Tibial nerve (tissue), 4 donors: ENCODE measurements at regions not wholly inside any gene's neighbourhood (a gene's known extent, or its start where the extent isn't known, plus 50 kb on each side); places are given as distances from the start of the nearest gene placed in this dataset.

Experiments used
- DNase-seq, 2 donors: peaks; one replicate each; pipeline ENCODE4 v3.0.0-alpha.2; 2019; ENCODE audit warnings: low spot score in 2 of 2
- H3K27ac ChIP-seq, 4 donors: fragments of 200-600 bp; sonication (generic) in 3 of 4; one replicate each; pipeline ENCODE4 v1.5.1; 2017 to 2019; ENCODE audit warnings: mild to moderate bottlenecking in 1 of 4
- H3K27me3 ChIP-seq, 2 donors: fragments of 200-600 bp; sonication (generic) in 1 of 2; one replicate each; pipeline versions ENCODE4 v1.5.1 to v1.6.0; 2017 to 2019
- H3K36me3 ChIP-seq, 3 donors: fragments of 200-600 bp; sonication (generic); one replicate each; pipeline ENCODE4 v1.5.1; 2018 to 2019
- H3K4me1 ChIP-seq, 4 donors: fragments of 200-600 bp; sonication (generic) in 3 of 4; one replicate each; pipeline ENCODE4 v1.5.1; 2017 to 2019
- H3K4me3 ChIP-seq, 4 donors: fragments of 200-600 bp; sonication (generic) in 3 of 4; one replicate each; pipeline ENCODE4 v1.5.1; 2017 to 2019; ENCODE audit warnings: mild to moderate bottlenecking in 1 of 4, moderate library complexity in 1 of 4
- H3K9me3 ChIP-seq, 4 donors: fragments of 200-600 bp; sonication (generic) in 3 of 4; one replicate each; pipeline ENCODE4 v1.5.1; 2017 to 2019
- EP300 ChIP-seq, 2 donors: sonication (generic); formaldehyde crosslinking; IDR thresholded peaks; one replicate each; pipeline ENCODE4 v1.6.1; 2017; ENCODE audit warnings: antibody characterized with exemption in 2 of 2, mild to moderate bottlenecking in 1 of 2
- POLR2A ChIP-seq, 2 donors: fragments of 450-650 bp; IDR thresholded peaks; one replicate each; pipeline ENCODE4 v1.6.1; 2017; ENCODE audit warnings: antibody characterized with exemption in 2 of 2, mild to moderate bottlenecking in 2 of 2, moderate library complexity in 2 of 2
- WGBS, 2 donors: methylation state at CpG; one replicate each; pipeline ENCODE4 v1.1.5; 2018; 5-methylcytosine and 5-hydroxymethylcytosine counted together
- TF ChIP-seq, protein P1 (sequence below), 5 experiments: fragments of 200-600 bp in 3 of 5; fragments of 450-650 bp in 2 of 5; sonication (generic) in 3 of 5; IDR thresholded peaks; one replicate each; pipeline ENCODE4 v1.5.1; 2016 to 2019; ENCODE audit warnings: antibody characterized with exemption in 5 of 5, mild to moderate bottlenecking in 3 of 5, moderate library complexity in 2 of 5

DNA sequence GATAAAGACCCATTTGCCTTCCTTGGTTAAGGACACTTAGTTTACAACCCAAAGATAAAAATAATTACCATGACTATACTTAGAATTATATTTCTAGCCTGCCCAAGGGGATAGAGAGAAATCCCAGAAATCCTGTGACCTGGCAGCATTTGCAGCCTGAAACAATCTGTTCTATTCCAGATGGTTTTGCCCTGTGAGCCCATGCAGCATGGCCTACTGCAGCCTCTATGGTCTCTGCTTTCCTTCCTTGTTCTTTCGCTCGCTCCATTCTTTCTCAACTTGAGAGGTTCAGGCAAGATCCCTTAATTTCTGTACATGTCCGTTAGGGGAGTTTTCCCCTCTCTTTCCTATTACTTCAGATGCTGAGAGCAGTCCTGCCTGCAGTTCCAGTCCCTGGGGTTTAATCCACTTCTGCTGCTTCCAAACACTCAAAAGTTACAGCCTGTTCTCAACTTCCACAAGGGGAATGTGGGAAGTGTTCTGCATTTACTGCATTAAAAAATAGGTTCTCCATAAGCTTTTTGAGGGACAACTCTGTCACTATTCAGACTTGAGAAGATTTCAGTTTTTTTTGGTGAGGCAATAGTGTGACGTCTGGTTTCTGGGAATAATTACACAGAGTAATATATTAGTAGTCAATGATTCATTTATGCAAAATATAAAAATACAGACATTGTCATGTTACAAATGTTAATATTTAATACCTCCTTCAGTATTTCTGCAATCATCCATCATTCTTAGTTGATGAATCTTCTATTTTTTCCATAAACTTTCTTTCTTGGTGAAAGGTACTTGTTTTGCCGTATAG, 80.3 kb downstream of the CDCA7 start:
- Histone ChIP-seq H3K27ac (no peak overlapping the region), H3K4me3 (no peak overlapping the region), H3K36me3 (no peaks in the 10 kb centered on the region), H3K27me3 (peaks cover 0 to 7% of the 10 kb centered on the region in 2 donors), H3K9me3 (no peaks in the 10 kb centered on the region), H3K4me1 (no peaks in the 10 kb centered on the region)
- no peak for TF ChIP-seq EP300 (IDR thresholded peaks at IDR 0.05)
- TF ChIP-seq POLR2A (IDR thresholded peaks at IDR 0.05): no peak
- TF ChIP-seq, protein P1, sequence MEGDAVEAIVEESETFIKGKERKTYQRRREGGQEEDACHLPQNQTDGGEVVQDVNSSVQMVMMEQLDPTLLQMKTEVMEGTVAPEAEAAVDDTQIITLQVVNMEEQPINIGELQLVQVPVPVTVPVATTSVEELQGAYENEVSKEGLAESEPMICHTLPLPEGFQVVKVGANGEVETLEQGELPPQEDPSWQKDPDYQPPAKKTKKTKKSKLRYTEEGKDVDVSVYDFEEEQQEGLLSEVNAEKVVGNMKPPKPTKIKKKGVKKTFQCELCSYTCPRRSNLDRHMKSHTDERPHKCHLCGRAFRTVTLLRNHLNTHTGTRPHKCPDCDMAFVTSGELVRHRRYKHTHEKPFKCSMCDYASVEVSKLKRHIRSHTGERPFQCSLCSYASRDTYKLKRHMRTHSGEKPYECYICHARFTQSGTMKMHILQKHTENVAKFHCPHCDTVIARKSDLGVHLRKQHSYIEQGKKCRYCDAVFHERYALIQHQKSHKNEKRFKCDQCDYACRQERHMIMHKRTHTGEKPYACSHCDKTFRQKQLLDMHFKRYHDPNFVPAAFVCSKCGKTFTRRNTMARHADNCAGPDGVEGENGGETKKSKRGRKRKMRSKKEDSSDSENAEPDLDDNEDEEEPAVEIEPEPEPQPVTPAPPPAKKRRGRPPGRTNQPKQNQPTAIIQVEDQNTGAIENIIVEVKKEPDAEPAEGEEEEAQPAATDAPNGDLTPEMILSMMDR (IDR thresholded peaks at IDR 0.05): no peak
- DNase-seq: no peak
- WGBS, 2 donors: 69 to 78% methylated on average over 5 of the region's 5 CpGs

DNA sequence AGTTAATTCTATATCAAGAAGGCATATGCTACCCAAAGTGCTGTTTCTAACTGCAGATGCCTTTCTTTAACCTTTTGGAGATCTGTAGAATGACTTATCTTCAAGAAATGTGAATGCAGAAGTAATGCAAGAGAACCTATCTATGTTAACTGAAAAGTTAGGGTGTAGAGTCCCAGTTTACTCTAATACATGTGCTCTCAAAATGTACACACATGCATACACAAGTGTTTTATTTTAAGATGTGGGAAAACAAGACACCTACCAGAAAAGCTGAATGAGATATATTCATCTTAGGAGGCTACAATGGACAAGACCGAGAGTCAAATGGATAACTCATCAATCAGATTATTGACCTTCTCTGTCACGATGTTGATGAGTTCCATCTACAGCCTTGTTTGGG, 80.9 kb downstream of the CDCA7 start:
- no peaks in the 10 kb centered on the region for H3K36me3 ChIP-seq
- H3K9me3 ChIP-seq: no peaks in the 10 kb centered on the region
- H3K27ac ChIP-seq: no peak overlapping the region
- no peaks in the 10 kb centered on the region for H3K4me1 ChIP-seq
- H3K27me3 ChIP-seq: peaks cover 0 to 7% of the 10 kb centered on the region in 2 donors
- 69 to 75% methylated on average over 2 of the region's 2 CpGs for WGBS, 2 donors
- no peak overlapping the region for H3K4me3 ChIP-seq
- DNase-seq: no peak
- TF ChIP-seq, protein P1 (IDR thresholded peaks at IDR 0.05): no peak
- TF ChIP-seq POLR2A (IDR thresholded peaks at IDR 0.05) (no peak), EP300 (IDR thresholded peaks at IDR 0.05) (no peak)

DNA sequence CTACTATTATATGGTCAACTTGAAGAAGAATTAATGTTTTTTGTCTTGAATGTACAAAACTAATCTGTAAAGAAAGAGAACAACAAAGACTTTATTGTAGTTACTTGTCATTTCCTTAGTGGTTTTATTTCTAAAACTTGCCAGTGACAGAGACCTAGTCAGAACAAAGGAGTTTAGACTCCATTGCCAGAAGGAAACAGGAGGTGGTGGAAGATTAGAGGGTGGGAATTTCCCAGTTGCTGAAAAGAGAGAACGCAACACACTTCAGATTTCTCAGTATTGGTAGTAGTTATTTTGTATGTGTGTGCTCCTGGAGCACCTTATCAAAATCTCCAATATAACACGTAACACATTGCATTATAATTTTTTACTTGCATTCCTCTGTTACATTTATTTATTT, 81.4 kb downstream of the CDCA7 start:
- Histone ChIP-seq H3K9me3 (no peaks in the 10 kb centered on the region), H3K27me3 (peaks cover 0 to 4% of the 10 kb centered on the region in 2 donors), H3K4me3 (no peak overlapping the region), H3K36me3 (no peaks in the 10 kb centered on the region), H3K4me1 (no peaks in the 10 kb centered on the region), H3K27ac (no peak overlapping the region)
- no peak for DNase-seq
- 84 to 89% methylated on average over 2 of the region's 2 CpGs for WGBS, 2 donors
- TF ChIP-seq EP300 (IDR thresholded peaks at IDR 0.05): no peak
- TF ChIP-seq POLR2A (IDR thresholded peaks at IDR 0.05): no peak
- TF ChIP-seq, protein P1 (IDR thresholded peaks at IDR 0.05): no peak

DNA sequence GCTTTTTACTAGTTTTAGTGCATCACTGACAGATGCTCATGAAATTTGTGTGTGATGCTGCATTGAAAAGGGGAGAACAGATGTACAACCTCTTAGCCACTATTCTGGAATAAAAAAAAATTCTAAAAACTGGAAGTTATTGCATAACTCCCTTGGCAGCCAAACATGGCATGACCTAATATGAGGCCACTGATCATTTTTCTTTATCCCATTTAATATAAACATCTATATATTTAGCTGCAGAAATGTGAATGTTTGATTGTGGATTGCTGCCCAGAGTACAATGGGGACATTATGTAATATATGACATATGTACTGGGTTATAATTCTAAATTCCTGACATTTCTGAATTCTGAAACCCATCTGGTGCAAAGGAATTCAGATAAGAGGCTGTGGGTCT, 86.5 kb downstream of the CDCA7 start:
- no peaks in the 10 kb centered on the region for H3K4me1 ChIP-seq
- no peak overlapping the region for H3K4me3 ChIP-seq
- no peaks in the 10 kb centered on the region for H3K27me3 ChIP-seq
- H3K36me3 ChIP-seq: no peaks in the 10 kb centered on the region
- DNase-seq: no peak
- no peak overlapping the region for H3K27ac ChIP-seq
- no peaks in the 10 kb centered on the region for H3K9me3 ChIP-seq
- no peak for TF ChIP-seq POLR2A (IDR thresholded peaks at IDR 0.05)
- TF ChIP-seq EP300 (IDR thresholded peaks at IDR 0.05): no peak

DNA sequence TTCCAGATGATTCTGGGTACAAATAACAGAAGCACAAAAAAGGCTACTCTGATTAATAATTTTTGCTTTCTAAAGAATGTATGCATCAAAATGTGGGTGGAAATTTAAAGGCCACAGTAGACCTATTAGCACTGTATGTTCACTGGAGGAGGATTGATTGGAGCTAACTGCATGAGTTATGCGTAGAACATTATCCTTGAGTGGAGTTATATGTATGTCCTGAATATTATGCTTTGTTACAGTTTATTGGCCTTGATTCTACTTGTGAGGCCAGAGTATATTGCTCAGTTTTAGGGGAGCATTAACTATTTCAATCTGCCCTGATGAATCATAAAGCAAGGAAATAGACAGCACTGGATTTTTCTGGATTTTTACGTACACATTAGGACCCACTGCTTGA, 87.9 kb downstream of the CDCA7 start:
- Histone ChIP-seq H3K4me1 (no peaks in the 10 kb centered on the region), H3K27me3 (no peaks in the 10 kb centered on the region), H3K4me3 (no peak overlapping the region), H3K9me3 (peaks cover 0 to 8% (median 0%) of the 10 kb centered on the region in 4 donors), H3K36me3 (no peaks in the 10 kb centered on the region), H3K27ac (no peak overlapping the region)
- 88 to 95% methylated on average over 2 of the region's 2 CpGs for WGBS, 2 donors
- no peak for DNase-seq
- TF ChIP-seq EP300 (IDR thresholded peaks at IDR 0.05) (no peak), POLR2A (IDR thresholded peaks at IDR 0.05) (no peak)
- TF ChIP-seq, protein P1 (IDR thresholded peaks at IDR 0.05): no peak
